ENCODE measurements at regions not wholly inside any gene's neighbourhood (a gene's known extent, or its start where the extent isn't known, plus 50 kb on each side); places are given as distances from the start of the nearest gene placed in this dataset.
A peak's percentile ranks its signal among the peaks of the same experiment; 100 is the strongest.

DNA sequence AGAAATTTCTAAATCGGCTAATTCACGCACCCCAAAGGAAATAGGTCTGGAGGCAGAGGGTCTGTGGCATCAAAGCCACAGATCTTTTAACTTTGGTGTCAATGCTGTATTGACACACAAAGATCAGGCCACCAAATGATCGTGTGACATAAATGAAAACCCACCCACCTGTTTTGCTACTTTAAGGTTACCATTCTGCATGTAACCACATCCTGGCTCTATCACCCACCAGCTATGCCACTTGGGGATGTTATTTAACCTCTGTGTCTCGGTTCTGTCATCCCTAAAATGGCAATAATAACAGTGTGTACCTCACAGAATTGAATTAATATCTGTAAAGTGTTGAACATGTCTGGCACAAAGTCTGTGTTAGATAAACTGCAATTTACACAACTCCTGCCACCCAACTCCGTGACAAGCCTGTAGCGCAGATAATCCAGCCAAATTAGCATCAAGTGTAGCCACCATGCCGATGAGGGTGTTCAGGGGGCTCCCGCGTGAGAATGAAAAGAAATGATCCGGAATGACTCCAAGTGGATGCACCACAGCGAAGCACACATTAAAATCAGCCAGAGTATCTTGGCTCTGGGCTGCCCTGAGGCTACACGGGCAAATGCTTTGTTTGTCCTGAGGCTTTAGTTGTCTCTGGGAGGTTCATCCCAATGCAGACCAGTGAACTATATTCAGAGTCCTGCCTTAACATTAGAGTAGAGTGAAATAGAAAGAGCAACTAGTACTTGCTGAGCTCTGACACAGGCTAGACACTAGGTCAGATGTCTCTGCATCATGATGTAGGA, 158.4 kb upstream of the NEBL start:
- no peak for DNase-seq (ENCODE audit: low spot score in 2 of 2, unreplicated experiment in 2 of 2)
- Mint-ChIP-seq H3K4me3 (no peak overlapping the region), H3K9me3 (peaks cover 36% of the 10 kb centered on the region), H3K36me3 (peaks cover 15% of the 10 kb centered on the region), H3K4me1 (peaks cover 14% of the 10 kb centered on the region), H3K27me3 (ENCODE audit: low read depth) (no peaks in the 10 kb centered on the region), H3K27ac (no peak overlapping the region)
- TF ChIP-seq, protein P1, sequence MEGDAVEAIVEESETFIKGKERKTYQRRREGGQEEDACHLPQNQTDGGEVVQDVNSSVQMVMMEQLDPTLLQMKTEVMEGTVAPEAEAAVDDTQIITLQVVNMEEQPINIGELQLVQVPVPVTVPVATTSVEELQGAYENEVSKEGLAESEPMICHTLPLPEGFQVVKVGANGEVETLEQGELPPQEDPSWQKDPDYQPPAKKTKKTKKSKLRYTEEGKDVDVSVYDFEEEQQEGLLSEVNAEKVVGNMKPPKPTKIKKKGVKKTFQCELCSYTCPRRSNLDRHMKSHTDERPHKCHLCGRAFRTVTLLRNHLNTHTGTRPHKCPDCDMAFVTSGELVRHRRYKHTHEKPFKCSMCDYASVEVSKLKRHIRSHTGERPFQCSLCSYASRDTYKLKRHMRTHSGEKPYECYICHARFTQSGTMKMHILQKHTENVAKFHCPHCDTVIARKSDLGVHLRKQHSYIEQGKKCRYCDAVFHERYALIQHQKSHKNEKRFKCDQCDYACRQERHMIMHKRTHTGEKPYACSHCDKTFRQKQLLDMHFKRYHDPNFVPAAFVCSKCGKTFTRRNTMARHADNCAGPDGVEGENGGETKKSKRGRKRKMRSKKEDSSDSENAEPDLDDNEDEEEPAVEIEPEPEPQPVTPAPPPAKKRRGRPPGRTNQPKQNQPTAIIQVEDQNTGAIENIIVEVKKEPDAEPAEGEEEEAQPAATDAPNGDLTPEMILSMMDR (IDR thresholded peaks at IDR 0.05; ENCODE audit: unreplicated experiment): no peak

DNA sequence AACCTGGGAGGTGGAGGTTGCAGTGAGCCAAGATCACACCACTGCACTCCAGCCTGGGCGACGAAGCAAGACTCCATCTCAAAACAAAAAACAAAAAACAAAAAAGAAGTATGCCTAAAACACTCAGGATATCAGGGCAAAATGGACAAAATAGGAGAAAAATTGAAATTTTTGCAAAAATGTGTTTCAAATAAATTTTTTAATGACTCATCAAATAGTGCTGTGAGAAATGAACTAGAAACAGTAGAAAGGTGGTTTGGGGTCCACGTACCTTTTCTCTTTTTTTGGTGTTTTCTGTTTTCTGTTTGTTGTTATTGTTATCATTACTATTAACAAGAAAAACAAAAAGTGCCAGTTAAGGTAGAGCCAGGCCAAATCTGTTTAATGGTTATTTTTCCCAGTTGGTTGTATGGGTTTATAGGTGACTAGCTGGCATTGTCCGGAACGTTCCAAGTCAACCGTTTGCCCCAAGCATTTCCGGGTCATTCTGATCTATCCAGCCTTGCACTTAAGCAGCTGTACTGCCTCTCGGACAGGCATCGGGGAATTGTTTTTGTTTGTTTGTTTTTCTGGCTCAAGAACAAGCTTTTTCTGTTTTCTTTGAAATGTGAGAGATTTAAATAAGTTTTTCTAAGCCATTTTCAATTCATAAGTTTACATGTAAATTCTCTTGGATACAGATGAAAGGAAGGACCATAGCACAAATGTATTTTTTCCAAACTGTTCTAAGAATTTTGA, 157.0 kb upstream of the NEBL start:
- H3K4me1 Mint-ChIP-seq: peaks cover 14% of the 10 kb centered on the region
- peaks cover 13% of the 10 kb centered on the region for H3K36me3 Mint-ChIP-seq
- H3K9me3 Mint-ChIP-seq: peaks cover 28% of the 10 kb centered on the region
- H3K4me3 Mint-ChIP-seq: no peak overlapping the region
- TF ChIP-seq, protein P1 (IDR thresholded peaks at IDR 0.05; ENCODE audit: unreplicated experiment): no peak
- H3K27me3 Mint-ChIP-seq (ENCODE audit: low read depth): no peaks in the 10 kb centered on the region
- H3K27ac Mint-ChIP-seq: peak overlapping the region; percentile 25
- DNase-seq (ENCODE audit: low spot score in 2 of 2, unreplicated experiment in 2 of 2): no peak

DNA sequence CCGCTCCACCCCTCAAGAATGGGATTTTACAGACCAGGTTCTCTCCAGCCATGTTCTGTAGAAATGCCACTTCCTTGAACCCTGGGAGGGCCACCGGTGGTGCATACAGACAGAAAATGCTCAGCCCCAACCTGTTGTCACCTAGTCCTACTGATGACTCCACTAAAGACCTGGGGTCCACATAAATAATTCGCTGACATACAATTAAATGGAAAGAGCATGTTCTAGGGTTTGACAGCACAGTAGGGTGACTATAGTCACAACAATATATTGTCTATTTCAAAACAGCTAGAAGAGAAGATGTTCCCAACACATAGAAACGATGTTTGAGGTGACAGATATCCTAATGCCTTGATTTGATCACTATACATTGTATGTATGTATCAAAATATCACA, 155.6 kb upstream of the NEBL start:
- no peaks in the 10 kb centered on the region for H3K27me3 Mint-ChIP-seq (ENCODE audit: low read depth)
- H3K27ac Mint-ChIP-seq: no peak overlapping the region
- H3K36me3 Mint-ChIP-seq: peaks cover 11% of the 10 kb centered on the region
- no peak for DNase-seq (ENCODE audit: low spot score in 2 of 2, unreplicated experiment in 2 of 2)
- peaks cover 21% of the 10 kb centered on the region for H3K9me3 Mint-ChIP-seq
- TF ChIP-seq, protein P1 (IDR thresholded peaks at IDR 0.05; ENCODE audit: unreplicated experiment): no peak
- peaks cover 18% of the 10 kb centered on the region for H3K4me1 Mint-ChIP-seq
- no peak overlapping the region for H3K4me3 Mint-ChIP-seq

DNA sequence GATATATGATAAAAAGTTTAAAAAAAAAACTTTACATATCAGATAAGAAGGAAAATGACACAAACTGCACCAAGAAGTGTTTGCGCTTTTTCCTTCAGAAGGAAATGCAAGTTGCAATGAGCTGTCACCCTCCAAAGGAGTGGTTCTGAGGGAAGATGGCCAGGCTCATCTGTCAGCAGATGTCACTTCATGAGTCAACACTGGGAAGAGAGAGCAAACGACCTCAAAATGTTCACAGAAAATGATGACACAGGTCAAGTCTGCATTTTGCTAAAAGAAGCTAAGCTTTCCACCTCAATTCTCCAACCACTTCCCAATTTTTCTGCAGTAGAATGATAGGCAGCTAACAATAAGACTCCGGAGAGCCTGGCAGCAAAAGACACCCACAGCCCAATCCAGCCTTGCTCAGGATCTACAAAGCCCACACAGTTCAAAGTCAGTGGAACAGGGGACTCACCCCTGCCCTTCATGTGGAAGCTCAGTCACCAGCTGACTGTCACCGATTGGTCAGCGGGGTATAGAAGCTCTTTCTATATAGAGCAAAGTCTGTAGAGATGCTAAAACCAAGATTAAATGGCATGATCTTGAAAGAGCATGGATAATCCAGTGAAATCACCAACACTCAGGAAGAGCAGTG, 155.1 kb upstream of the NEBL start:
- Mint-ChIP-seq H3K4me1 (peaks cover 18% of the 10 kb centered on the region), H3K4me3 (no peak overlapping the region), H3K27me3 (ENCODE audit: low read depth) (no peaks in the 10 kb centered on the region), H3K27ac (no peak overlapping the region), H3K36me3 (peaks cover 11% of the 10 kb centered on the region), H3K9me3 (peaks cover 20% of the 10 kb centered on the region)
- DNase-seq (ENCODE audit: low spot score in 2 of 2, unreplicated experiment in 2 of 2): no peak
- TF ChIP-seq, protein P1 (IDR thresholded peaks at IDR 0.05; ENCODE audit: unreplicated experiment): no peak

DNA sequence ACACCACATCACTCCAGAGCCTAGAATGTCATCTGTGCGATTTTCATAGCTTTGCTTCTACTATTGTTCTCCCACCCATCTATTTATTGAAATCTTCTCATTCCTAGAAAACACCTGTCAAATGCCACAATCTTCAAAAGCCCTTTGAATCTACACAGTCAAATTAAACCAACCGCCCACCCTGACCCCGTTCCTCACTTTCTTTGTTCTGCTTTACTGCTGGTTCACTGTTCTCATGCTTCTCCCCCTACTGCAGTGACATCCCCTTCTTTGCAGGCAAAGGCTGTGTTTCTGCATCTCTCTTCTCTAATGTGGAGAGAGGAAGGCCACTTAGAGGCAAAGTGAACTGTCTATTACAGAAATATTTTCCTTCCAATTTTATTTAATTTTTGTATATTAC, 152.4 kb upstream of the NEBL start:
- Mint-ChIP-seq H3K27ac (no peak overlapping the region), H3K4me1 (peaks cover 11% of the 10 kb centered on the region), H3K36me3 (peaks cover 11% of the 10 kb centered on the region), H3K9me3 (peaks cover 17% of the 10 kb centered on the region), H3K4me3 (no peak overlapping the region), H3K27me3 (ENCODE audit: low read depth) (no peaks in the 10 kb centered on the region)
- TF ChIP-seq, protein P1 (IDR thresholded peaks at IDR 0.05; ENCODE audit: unreplicated experiment): no peak
- no peak for DNase-seq (ENCODE audit: low spot score in 2 of 2, unreplicated experiment in 2 of 2)
